Fibroblast of peridontal ligament (primary cell): ENCODE measurements at regions not wholly inside any gene's neighbourhood (a gene's known extent, or its start where the extent isn't known, plus 50 kb on each side); places are given as distances from the start of the nearest gene placed in this dataset.

Experiments used
- DNase-seq: peaks from one replicate; pipeline ENCODE4 v3.0.0-alpha.2; 2010; ENCODE audit errors: extremely low read depth

DNA sequence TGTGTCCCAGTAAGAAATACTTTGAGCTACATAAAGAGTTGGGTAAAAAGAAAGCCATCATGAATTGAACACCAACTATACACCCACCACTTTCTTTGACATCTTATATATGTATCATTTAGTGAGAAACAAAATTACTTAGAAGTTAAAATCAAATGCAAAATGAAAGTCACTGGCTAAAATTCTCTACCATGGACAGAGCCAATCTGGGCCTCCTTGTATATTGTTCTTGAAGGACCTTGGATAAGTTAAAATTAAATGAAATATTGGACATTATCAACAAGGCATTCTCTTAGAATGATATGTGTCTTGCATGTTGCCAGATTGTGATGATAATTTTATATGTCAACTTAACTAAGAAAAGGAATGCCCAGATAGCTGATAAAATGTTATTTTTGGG is 64.2 kb upstream of the CHL1 start:
- DNase-seq, result no peak

GRCh38 chr3:132904-133303 is 63.7 kb upstream of the CHL1 start:
- no peak for DNase-seq

DNA sequence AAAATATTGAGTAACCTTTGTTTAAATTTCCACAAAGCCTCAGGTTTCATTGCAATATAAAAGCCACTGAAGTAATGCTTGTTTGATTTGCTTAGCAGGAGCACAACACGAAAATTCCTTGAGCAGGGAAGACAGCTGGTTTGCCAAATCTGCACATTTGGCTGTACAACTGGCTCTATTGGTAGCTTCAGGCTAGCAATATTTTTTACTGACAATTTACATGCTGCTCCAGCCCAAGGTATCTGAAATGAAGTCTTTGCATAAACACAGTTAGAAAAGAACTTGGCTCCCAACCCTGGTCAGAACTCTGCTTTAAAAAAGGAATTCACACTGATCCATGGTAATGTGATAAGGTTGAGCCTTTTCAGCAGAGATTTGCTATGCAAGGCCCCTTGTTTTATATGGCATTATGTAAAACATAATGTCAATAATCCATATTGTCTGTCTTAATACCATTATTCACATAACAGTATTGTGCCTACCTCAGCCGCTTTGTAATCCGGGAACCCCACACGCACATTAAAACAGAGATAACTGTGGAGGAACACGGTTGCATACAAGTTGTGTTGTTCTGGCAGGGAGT is 55.7 kb upstream of the CHL1 start:
- DNase-seq, result no peak
